SK-N-SH (cell line): ENCODE measurements at regions not wholly inside any gene's neighbourhood (a gene's known extent, or its start where the extent isn't known, plus 50 kb on each side); places are given as distances from the start of the nearest gene placed in this dataset.

Source experiments
- CTCF ChIA-PET: fragments of 300-600, 350-600 bp; formaldehyde crosslinking; extraction: SDS; loops from one replicate; lab custom pipeline; 2021; lab: Yijun Ruan, JAX
- POLR2A ChIA-PET: fragments of 350-600 bp; sonication (Branson Sonifier 250); formaldehyde crosslinking; extraction: SDS; loops from one replicate; lab custom pipeline; 2020; ENCODE audit warnings: antibody characterized with exemption, inconsistent platforms; lab: Yijun Ruan, JAX
- DNase-seq: peaks from one replicate; pipeline ENCODE4 v3.0.0; 2012
- H2AFZ ChIP-seq: fragments of 200-600 bp; sonication (generic); 2 replicates; pipeline ENCODE4 v1.8.1; 2016; ENCODE audit warnings: antibody characterized with exemption, mild to moderate bottlenecking, low read depth
- H3F3A ChIP-seq: fragments of 200-600 bp; sonication (generic); replicated peaks from 2 replicates; pipeline ENCODE3; 2016; ENCODE audit warnings: antibody characterized with exemption, mild to moderate bottlenecking; ENCODE audit not compliant: insufficient read depth
- H3K27ac ChIP-seq, 2 experiments: fragments of 200-500 bp in 1 of 2; fragments of 200-600 bp in 1 of 2; sonication (Bioruptor generic) in 1 of 2; sonication (generic), shearing (Covaris generic) in 1 of 2; 2 replicates each; pipeline versions ENCODE4 v1.5.1 to v1.6.1; 2014 to 2016; ENCODE audit warnings: low read depth in 2 of 2, inconsistent platforms in 1 of 2, low read length in 1 of 2, mild to moderate bottlenecking in 1 of 2, mixed read lengths in 1 of 2
- H3K27me3 ChIP-seq: fragments of 200-600 bp; sonication (generic), shearing (Covaris generic); 2 replicates; pipeline ENCODE4 v1.6.1; 2016; ENCODE audit warnings: mixed run types; ENCODE audit not compliant: insufficient read depth
- H3K36me3 ChIP-seq, 2 experiments: fragments of 200-500 bp in 1 of 2; fragments of 200-600 bp in 1 of 2; sonication (Bioruptor generic) in 1 of 2; sonication (generic) in 1 of 2; replicated peaks in 1 of 2; 2 replicates each; pipeline versions ENCODE3 to v1.5.1; 2014 to 2016; ENCODE audit warnings: low read length in 1 of 2, mild to moderate bottlenecking in 1 of 2; ENCODE audit not compliant: insufficient read depth in 2 of 2, control insufficient read depth in 1 of 2
- H3K4me1 ChIP-seq, 2 experiments: fragments of 200-500 bp in 1 of 2; fragments of 200-600 bp in 1 of 2; sonication (Bioruptor generic) in 1 of 2; sonication (generic), shearing (Covaris generic) in 1 of 2; 2 replicates each; pipeline versions ENCODE4 v1.5.1 to v1.6.1; 2014 to 2016; ENCODE audit warnings: low read depth in 1 of 2, low read length in 1 of 2, mixed run types in 1 of 2; ENCODE audit not compliant: insufficient read depth in 2 of 2, control insufficient read depth in 1 of 2
- H3K4me2 ChIP-seq: fragments of 200-600 bp; sonication (generic), shearing (Covaris generic); 2 replicates; pipeline ENCODE4 v1.6.1; 2017; ENCODE audit warnings: mixed run types
- H3K4me3 ChIP-seq, 2 experiments: fragments of 200-500 bp in 1 of 2; fragments of 200-600 bp in 1 of 2; sonication (Bioruptor generic) in 1 of 2; sonication (generic), shearing (Covaris generic) in 1 of 2; 2 replicates each; pipeline versions ENCODE4 v1.5.1 to v1.8.1; 2014 to 2016; ENCODE audit warnings: low read depth in 2 of 2, inconsistent platforms in 1 of 2, low read length in 1 of 2, mild to moderate bottlenecking in 1 of 2, mixed read lengths in 1 of 2, moderate library complexity in 1 of 2
- H3K79me2 ChIP-seq: fragments of 200-600 bp; sonication (generic); 2 replicates; pipeline ENCODE4 v1.8.1; 2017; ENCODE audit warnings: mild to moderate bottlenecking; ENCODE audit not compliant: insufficient read depth
- H3K9ac ChIP-seq: fragments of 200-600 bp; sonication (generic); 2 replicates; pipeline ENCODE4 v1.6.1; 2017; ENCODE audit warnings: mixed run types
- H3K9me2 ChIP-seq: fragments of 200-600 bp; sonication (generic); 2 replicates; pipeline ENCODE4 v1.6.1; 2017; ENCODE audit warnings: mixed run types
- H3K9me3 ChIP-seq: fragments of 200-600 bp; sonication (generic); 2 replicates; pipeline ENCODE4 v1.6.1; 2017; ENCODE audit warnings: mixed run types, mild to moderate bottlenecking, moderate library complexity
- H4K20me1 ChIP-seq: fragments of 200-600 bp; sonication (generic); 2 replicates; pipeline ENCODE4 v1.6.1; 2017; ENCODE audit warnings: mild to moderate bottlenecking, mixed run types; ENCODE audit not compliant: insufficient read depth
- CHD2 ChIP-seq: fragments of 150-350 bp; IDR thresholded peaks from 2 replicates; pipeline ENCODE4 v1.6.1; 2018; ENCODE audit warnings: low read length; ENCODE audit not compliant: partially characterized antibody
- EZH2phosphoT487 ChIP-seq: fragments of 200-600 bp; sonication (generic); IDR thresholded peaks from 2 replicates; pipeline ENCODE4 v1.6.1; 2017; ENCODE audit warnings: low read depth, mixed run types, mild to moderate bottlenecking, antibody characterized with exemption, moderate library complexity, borderline replicate concordance
- FOXJ3 ChIP-seq: sonication (generic); formaldehyde crosslinking; IDR thresholded peaks from 2 replicates; pipeline ENCODE4 v1.5.1; 2020; ENCODE audit warnings: mild to moderate bottlenecking, missing genetic modification reagents
- NFIC ChIP-seq: IDR thresholded peaks from 2 replicates; pipeline ENCODE4 v1.4.0; 2012; ENCODE audit warnings: borderline replicate concordance
- POLR2AphosphoS5 ChIP-seq: IDR thresholded peaks from 2 replicates; pipeline ENCODE4 v1.6.1; 2012; ENCODE audit warnings: low read depth, low read length
- RCOR1 ChIP-seq: fragments of 150-350 bp; IDR thresholded peaks from 2 replicates; pipeline ENCODE4 v1.6.1; 2017; ENCODE audit warnings: antibody characterized with exemption, low read length
- YY1 ChIP-seq: IDR thresholded peaks from 2 replicates; pipeline ENCODE4 v1.4.0; 2012; ENCODE audit warnings: low read depth, mild to moderate bottlenecking
- WGBS: methylation state at CpG from one replicate; pipeline ENCODE4 v1.1.6; 2017; ENCODE audit warnings: low lambda C conversion rate; 5-methylcytosine and 5-hydroxymethylcytosine counted together
- TF ChIP-seq, protein P1 (sequence below): IDR thresholded peaks from 2 replicates; pipeline ENCODE4 v1.4.0; 2012; ENCODE audit warnings: low read depth, borderline replicate concordance
- TF ChIP-seq, protein P2 (sequence below): IDR thresholded peaks from 2 replicates; pipeline ENCODE4; 2012

DNA sequence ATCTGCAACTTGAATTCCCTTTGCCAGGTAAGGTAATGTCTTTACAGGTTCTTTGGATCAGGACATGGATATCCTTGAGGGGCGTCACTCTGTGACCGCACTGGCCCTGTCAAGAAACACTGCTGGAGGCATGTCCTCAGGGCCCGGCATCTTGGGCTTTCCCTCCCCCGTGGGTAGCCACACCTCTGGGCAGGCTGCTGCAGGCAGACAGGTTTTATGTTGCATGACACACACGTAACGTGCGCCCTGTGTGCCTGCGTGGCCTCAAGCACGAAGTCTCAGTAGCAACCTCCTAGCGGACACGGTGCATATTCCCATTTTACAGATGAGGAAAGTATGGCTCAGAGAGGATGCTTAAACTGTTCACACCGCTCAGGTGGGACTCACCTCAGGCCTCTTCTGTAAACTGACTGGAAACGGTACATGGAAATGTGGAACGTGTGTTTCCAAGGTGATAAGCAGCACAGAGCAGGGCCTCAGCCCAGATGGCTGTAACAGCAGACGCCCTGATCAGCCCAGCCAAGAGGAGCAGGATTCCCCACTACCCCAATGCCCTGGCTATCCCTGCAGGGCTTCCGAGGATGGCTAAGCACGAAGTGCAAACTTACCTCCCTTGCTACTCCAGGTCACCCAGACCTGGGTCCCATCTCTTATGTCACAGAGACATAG is 553.6 kb downstream of the TCERG1L start:
- no peak for DNase-seq
- 65% methylated on average over 13 of the region's 17 CpGs for WGBS

DNA sequence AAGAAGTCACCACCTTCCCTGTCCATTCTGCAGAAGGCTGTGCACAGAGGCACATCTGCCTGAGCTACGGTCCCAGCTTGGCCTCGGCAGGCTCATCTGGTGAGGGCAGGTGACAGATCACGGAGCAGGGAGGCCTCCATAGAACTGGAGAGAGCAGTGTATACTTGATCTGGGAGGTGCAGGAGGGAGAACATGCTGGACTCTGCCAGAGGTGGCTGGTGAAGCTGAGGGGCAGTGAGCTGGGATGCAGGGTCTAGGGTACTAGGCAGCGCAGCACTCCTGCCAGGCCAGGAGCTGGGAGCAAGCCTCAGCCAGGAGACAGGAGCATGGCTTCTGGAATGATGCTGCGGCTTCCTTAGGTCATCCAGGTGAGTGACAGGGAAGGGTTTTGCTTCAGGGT is 553.0 kb downstream of the TCERG1L start:
- Histone ChIP-seq H3K4me1 (no peaks in the 10 kb centered on the region; a peak in 2 of 4 replicates), H3K27ac (no peak overlapping the region), H4K20me1 (no peaks in the 10 kb centered on the region), H3K36me3 (no peaks in the 10 kb centered on the region), H3K79me2 (no peaks in the 10 kb centered on the region), H3K9me2 (no peaks in the 10 kb centered on the region; the same call in 1 of the 2 replicates), H3K9me3 (no peaks in the 10 kb centered on the region), H3K9ac (no peak overlapping the region), H3K27me3 (no peaks in the 10 kb centered on the region), H3K4me3 (no peak overlapping the region), H3F3A (no peaks in the 10 kb centered on the region), H2AFZ (no peak overlapping the region), H3K4me2 (no peak overlapping the region)
- WGBS = 30% methylated on average over 4 of the region's 5 CpGs
- CTCF ChIA-PET = no interaction called here
- DNase-seq = no peak
- POLR2A ChIA-PET = no interaction called here
- TF ChIP-seq NFIC = no peak

More for the DNA sequence above, 553.6 kb downstream of the TCERG1L start:
- CTCF ChIA-PET = no interaction called here
- Histone ChIP-seq H3K4me1 (no peaks in the 10 kb centered on the region; a peak in 2 of 4 replicates), H3K4me2 (no peak overlapping the region), H4K20me1 (no peaks in the 10 kb centered on the region), H3F3A (no peaks in the 10 kb centered on the region), H3K36me3 (no peaks in the 10 kb centered on the region), H3K9me3 (no peaks in the 10 kb centered on the region), H3K27me3 (no peaks in the 10 kb centered on the region), H3K27ac (no peak overlapping the region), H3K9me2 (no peaks in the 10 kb centered on the region; the same call in 1 of the 2 replicates)
- POLR2A ChIA-PET = no interaction called here
- no peak for TF ChIP-seq POLR2AphosphoS5
- TF ChIP-seq, all 33 proteins: peak for 0
- Histone ChIP-seq H3K4me3 (no peak overlapping the region), H3K79me2 (no peaks in the 10 kb centered on the region), H2AFZ (no peak overlapping the region), H3K9ac (no peak overlapping the region)

DNA sequence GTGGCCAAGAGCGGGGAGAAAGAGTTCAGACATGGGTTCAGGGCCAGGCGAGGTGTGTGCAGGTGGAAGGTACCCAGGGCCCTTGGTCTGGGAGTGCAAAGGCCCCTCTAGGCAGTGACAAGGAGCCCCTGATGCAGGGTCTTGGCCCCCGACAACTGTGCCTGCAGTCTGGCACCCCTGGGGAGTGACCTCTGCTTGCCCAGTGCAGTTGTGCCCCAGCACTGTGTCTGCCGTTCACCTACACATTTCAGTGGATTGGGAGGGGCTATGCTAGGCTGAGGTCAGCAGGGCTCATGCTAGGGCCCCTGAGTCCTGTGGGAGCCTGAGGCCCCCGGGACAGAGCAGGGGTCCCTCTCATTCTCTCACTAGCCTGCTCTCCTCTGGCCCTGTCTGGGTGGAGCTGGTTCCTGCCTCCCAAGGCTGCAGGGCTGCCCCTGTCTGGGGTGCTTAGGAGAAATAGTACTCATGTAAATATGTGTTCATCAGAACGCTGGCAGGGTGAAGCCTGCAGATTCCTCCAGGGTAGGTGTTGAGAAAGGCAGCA is 550.4 kb downstream of the TCERG1L start:
- POLR2A ChIA-PET = no interaction called here
- H3K79me2 ChIP-seq = no peaks in the 10 kb centered on the region

More for the DNA sequence above, 550.4 kb downstream of the TCERG1L start:
- Histone ChIP-seq H2AFZ (no peak overlapping the region), H3K36me3 (no peaks in the 10 kb centered on the region), H3K4me2 (no peak overlapping the region), H3K4me3 (no peak overlapping the region), H3K9me2 (no peaks in the 10 kb centered on the region), H3K27ac (no peak overlapping the region), H3K9ac (no peak overlapping the region), H3K4me1 (no peaks in the 10 kb centered on the region; a peak in 2 of 4 replicates), H4K20me1 (no peaks in the 10 kb centered on the region), H3K9me3 (no peaks in the 10 kb centered on the region)
- WGBS = 18% methylated on average over 5 of the region's 6 CpGs
- CTCF ChIA-PET = interaction anchor here (0.5 to 1.2 kb wide), 3 partner anchors 11 to 551 kb away, joined by 3 read pairs; no protein-coding TSS in a partner anchor
- TF ChIP-seq RCOR1 (no peak), NFIC (no peak), EZH2phosphoT487 (no peak), YY1 (no peak), FOXJ3 (no peak), CHD2 (no peak)
- TF ChIP-seq, protein P1, sequence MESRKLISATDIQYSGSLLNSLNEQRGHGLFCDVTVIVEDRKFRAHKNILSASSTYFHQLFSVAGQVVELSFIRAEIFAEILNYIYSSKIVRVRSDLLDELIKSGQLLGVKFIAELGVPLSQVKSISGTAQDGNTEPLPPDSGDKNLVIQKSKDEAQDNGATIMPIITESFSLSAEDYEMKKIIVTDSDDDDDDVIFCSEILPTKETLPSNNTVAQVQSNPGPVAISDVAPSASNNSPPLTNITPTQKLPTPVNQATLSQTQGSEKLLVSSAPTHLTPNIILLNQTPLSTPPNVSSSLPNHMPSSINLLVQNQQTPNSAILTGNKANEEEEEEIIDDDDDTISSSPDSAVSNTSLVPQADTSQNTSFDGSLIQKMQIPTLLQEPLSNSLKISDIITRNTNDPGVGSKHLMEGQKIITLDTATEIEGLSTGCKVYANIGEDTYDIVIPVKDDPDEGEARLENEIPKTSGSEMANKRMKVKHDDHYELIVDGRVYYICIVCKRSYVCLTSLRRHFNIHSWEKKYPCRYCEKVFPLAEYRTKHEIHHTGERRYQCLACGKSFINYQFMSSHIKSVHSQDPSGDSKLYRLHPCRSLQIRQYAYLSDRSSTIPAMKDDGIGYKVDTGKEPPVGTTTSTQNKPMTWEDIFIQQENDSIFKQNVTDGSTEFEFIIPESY = no peak
- TF ChIP-seq, protein P2, sequence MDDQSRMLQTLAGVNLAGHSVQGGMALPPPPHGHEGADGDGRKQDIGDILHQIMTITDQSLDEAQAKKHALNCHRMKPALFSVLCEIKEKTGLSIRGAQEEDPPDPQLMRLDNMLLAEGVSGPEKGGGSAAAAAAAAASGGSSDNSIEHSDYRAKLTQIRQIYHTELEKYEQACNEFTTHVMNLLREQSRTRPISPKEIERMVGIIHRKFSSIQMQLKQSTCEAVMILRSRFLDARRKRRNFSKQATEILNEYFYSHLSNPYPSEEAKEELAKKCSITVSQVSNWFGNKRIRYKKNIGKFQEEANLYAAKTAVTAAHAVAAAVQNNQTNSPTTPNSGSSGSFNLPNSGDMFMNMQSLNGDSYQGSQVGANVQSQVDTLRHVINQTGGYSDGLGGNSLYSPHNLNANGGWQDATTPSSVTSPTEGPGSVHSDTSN = no peak
- TF ChIP-seq, all 33 proteins: peak for 0
- no peak for DNase-seq
- no peaks in the 10 kb centered on the region for H3F3A ChIP-seq
- no peaks in the 10 kb centered on the region for H3K27me3 ChIP-seq
